Thoracic aorta (tissue), 2 donors: ENCODE measurements at regions not wholly inside any gene's neighbourhood (a gene's known extent, or its start where the extent isn't known, plus 50 kb on each side); places are given as distances from the start of the nearest gene placed in this dataset.
"Not testable (repeated sequence)": the region's sequence is repeated elsewhere in the genome, so short reads cannot be mapped to it uniquely, and the experiment has no call there.

ENCODE experiments used
- ATAC-seq: fragments of 150-250 bp; one replicate; pipeline ENCODE4 v1.8.0; 2017; ENCODE audit warnings: low read depth; ENCODE audit not compliant: insufficient number of reproducible peaks, low FRiP score
- DNase-seq: peaks from one replicate; pipeline ENCODE4 v3.0.0-alpha.2; 2020; ENCODE audit warnings: low spot score
- H3K27ac ChIP-seq, 2 donors: fragments of 200-600 bp; sonication (generic); 1 replicate in 1 of 2; 2 replicates in 1 of 2; pipeline ENCODE4 v1.5.1; 2016; ENCODE audit warnings: mild to moderate bottlenecking in 2 of 2, moderate library complexity in 2 of 2
- H3K27me3 ChIP-seq: fragments of 200-600 bp; sonication (generic); replicated peaks from 2 replicates; pipeline ENCODE4 v1.6.0; 2016; ENCODE audit warnings: mild to moderate bottlenecking; ENCODE audit not compliant: insufficient read depth
- H3K36me3 ChIP-seq: fragments of 200-600 bp; sonication (generic); one replicate; pipeline ENCODE4 v1.5.1; 2016
- H3K4me1 ChIP-seq, 2 donors: fragments of 200-600 bp; sonication (generic); 1 replicate in 1 of 2; 2 replicates in 1 of 2; pipeline versions ENCODE4 v1.5.1 to v1.6.0; 2016; ENCODE audit warnings: low read depth in 2 of 2, mild to moderate bottlenecking in 1 of 2; ENCODE audit not compliant: control insufficient read depth in 1 of 2
- H3K4me3 ChIP-seq: fragments of 200-600 bp; sonication (generic); 2 replicates; pipeline ENCODE4 v1.5.1; 2016; ENCODE audit warnings: mild to moderate bottlenecking
- H3K9me3 ChIP-seq: fragments of 200-600 bp; sonication (generic); 2 replicates; pipeline ENCODE4 v1.5.1; 2016
- CTCF ChIP-seq: fragments of 200-600 bp; sonication (generic); IDR thresholded peaks from one replicate; pipeline ENCODE4 v1.5.1; 2019; ENCODE audit warnings: antibody characterized with exemption

GRCh38 chr15:62413153-62413552, 248.1 kb upstream of the C2CD4B start:
- Histone ChIP-seq H3K27me3 (no peaks in the 10 kb centered on the region), H3K27ac (no peak overlapping the region), H3K4me3 (no peak overlapping the region), H3K36me3 (no peaks in the 10 kb centered on the region), H3K4me1 (peaks cover 34 to 76% of the 10 kb centered on the region in 2 donors), H3K9me3 (no peaks in the 10 kb centered on the region)
- TF ChIP-seq CTCF, result no peak
- ATAC-seq (no peak), DNase-seq (no peak)

GRCh38 chr15:62413786-62414185, 248.7 kb upstream of the C2CD4B start:
- H3K4me3 ChIP-seq, result no peak overlapping the region
- no peaks in the 10 kb centered on the region for H3K9me3 ChIP-seq
- no peaks in the 10 kb centered on the region for H3K27me3 ChIP-seq
- no peak for TF ChIP-seq CTCF
- DNase-seq, result no peak
- H3K4me1 ChIP-seq, result peaks cover 34 to 73% of the 10 kb centered on the region in 2 donors
- ATAC-seq, result no peak
- H3K36me3 ChIP-seq, result no peaks in the 10 kb centered on the region
- no peak overlapping the region for H3K27ac ChIP-seq

GRCh38 chr15:62415498-62415897, 250.4 kb upstream of the C2CD4B start:
- peak overlapping the region; percentile 39 to 69 for H3K27ac ChIP-seq
- no peak for ATAC-seq
- no peak for TF ChIP-seq CTCF

GRCh38 chr15:62416526-62416925, 251.4 kb upstream of the C2CD4B start:
- TF ChIP-seq CTCF, result no peak
- ATAC-seq, result no peak
- peaks cover 33 to 68% of the 10 kb centered on the region in 2 donors for H3K4me1 ChIP-seq
- no peaks in the 10 kb centered on the region for H3K9me3 ChIP-seq
- no peaks in the 10 kb centered on the region for H3K36me3 ChIP-seq
- H3K4me3 ChIP-seq, result no peak overlapping the region
- no peaks in the 10 kb centered on the region for H3K27me3 ChIP-seq
- peak overlapping the region; percentile 63 to 69 for H3K27ac ChIP-seq
- DNase-seq, result no peak

More at GRCh38 chr15:62415498-62415897, 250.4 kb upstream of the C2CD4B start:
- H3K27me3 ChIP-seq, result no peaks in the 10 kb centered on the region
- peak overlapping the region; percentile 6 for H3K4me3 ChIP-seq
- peaks cover 33 to 64% of the 10 kb centered on the region in 2 donors for H3K4me1 ChIP-seq
- no peaks in the 10 kb centered on the region for H3K9me3 ChIP-seq
- DNase-seq, result no peak
- H3K36me3 ChIP-seq, result no peaks in the 10 kb centered on the region

GRCh38 chr15:62417439-62417838, 252.4 kb upstream of the C2CD4B start:
- Histone ChIP-seq H3K27me3 (no peaks in the 10 kb centered on the region), H3K27ac (peak overlapping the region; percentile 63 to 69), H3K4me1 (peaks cover 33 to 59% of the 10 kb centered on the region in 2 donors), H3K36me3 (no peaks in the 10 kb centered on the region), H3K9me3 (no peaks in the 10 kb centered on the region), H3K4me3 (no peak overlapping the region)
- no peak for DNase-seq
- no peak for TF ChIP-seq CTCF
- peak; percentile 57 for ATAC-seq

- H3K36me3 ChIP-seq, H3K4me3 ChIP-seq, H3K9me3 ChIP-seq, DNase-seq, ATAC-seq, H3K27me3 ChIP-seq: not testable (repeated sequence)
- Histone ChIP-seq H3K4me1 (peaks cover 27 to 48% of the 10 kb centered on the region in 2 donors), H3K27ac (peak overlapping the region in 1 of 2 donors; percentile 69)
Observed at GRCh38 chr15:62418496-62418895, 253.4 kb upstream of the C2CD4B start.
